CD4-positive, alpha-beta T cell treated with Interleukin-4 for 4 hours (primary cell): ENCODE measurements at regions not wholly inside any gene's neighbourhood (a gene's known extent, or its start where the extent isn't known, plus 50 kb on each side); places are given as distances from the start of the nearest gene placed in this dataset.
A peak's percentile ranks its signal among the peaks of the same experiment; 100 is the strongest.
"Not testable (repeated sequence)": the region's sequence is repeated elsewhere in the genome, so short reads cannot be mapped to it uniquely, and the experiment has no call there.

Experiments used
- DNase-seq: peaks from one replicate; pipeline ENCODE4 v3.0.0-alpha.2; 2020

DNA sequence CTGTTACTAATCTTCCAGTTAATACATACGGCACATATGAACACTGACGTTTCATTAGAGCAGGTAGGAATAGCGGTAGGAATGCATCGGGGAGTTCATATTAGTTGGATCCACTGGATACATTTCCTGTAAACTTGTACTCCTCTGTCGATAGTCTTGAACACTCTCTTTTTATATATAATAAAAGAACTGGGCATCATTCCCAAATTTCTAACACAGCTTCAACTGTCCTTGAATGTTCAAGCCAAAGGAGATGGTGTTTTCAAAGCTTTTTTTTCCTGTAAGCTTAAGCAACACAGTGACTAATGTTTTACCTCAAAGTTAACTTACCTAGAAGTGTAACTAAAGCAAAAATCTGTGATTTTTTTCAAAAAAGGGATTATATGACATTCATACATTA lies 195.3 kb downstream of the UTRN start:
- DNase-seq: no peak

GRCh38 chr6:144481527-144481926 lies 196.4 kb downstream of the UTRN start:
- DNase-seq: no peak

- DNase-seq: peak; percentile 68
These were observed 197.0 kb downstream of the UTRN start for GRCh38 chr6:144482142-144482541.

DNA sequence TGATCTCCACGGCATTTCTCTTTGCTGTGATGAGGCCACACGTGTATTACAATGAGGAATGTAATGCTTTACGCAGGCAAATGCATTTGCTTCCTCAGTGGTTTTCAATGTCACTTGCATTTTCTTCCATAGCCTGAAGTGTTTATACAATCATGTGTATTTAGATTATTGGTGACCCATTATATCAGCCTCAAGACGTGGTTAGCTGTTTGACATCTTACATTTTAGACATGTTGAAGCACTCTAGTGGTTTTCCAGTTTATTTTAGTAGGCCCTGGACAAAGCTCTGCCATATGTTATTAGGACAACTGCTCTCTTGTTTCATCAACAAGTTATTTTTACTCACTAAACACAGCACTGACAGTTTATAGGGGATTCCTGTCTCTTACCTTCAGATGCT lies 200.4 kb downstream of the UTRN start:
- DNase-seq: no peak

DNA sequence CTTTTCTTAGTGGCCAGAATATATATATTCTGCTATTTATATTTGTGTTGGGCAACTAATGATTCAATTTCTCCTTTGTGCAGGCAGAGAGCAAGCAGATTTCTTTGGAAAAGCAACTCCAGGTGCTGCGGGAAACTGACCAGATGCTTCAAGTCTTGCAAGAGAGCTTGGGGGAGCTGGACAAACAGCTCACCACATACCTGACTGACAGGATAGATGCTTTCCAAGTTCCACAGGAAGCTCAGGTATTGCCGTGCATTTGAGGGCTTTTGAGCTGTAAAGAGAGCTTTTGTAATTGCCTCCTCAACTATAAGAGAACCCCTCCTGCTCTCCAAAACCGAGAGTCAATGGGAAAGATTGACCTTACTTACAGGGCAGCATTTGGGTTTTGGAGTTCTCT lies 203.5 kb downstream of the UTRN start:
- no peak for DNase-seq

DNA sequence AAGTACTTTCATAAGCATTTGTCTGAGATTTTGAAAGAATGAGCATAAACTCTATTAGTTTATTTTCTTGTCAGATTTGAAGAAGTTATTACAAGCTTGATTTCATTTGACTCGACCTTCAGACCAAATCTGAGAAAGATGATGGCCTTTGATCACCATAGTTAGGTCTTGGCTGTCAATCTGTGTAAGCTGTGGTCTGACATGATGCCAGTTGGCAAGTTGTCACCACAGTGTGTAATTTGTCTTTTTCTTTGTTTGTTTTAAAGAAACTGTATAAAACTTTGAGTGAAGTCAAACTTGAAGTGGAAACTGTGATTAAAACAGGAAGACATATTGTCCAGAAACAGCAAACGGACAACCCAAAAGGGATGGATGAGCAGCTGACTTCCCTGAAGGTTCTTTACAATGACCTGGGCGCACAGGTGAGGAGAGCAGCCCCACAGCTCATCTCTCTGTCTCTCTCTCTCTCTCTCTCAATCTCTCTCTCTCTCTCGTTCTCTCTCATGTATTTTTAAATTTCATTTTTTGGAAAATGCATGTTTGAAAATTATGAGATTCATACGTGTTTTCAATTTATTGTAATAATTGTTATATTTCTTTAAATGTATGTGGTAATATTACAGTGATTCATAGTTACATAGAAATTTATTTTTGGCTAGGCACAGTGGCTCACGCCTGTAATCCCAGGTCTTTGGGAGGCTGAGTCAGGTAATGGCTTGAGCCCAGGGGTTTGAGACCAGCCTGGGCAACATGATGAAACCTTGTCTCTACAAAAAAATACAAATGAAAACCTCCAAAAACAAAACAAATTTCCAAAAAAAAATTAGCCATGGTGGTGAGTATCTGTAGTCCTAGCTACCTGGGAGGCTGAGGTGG lies 208.1 kb downstream of the UTRN start:
- no peak for DNase-seq

GRCh38 chr6:144495076-144495475 lies 209.9 kb downstream of the UTRN start:
- DNase-seq: not testable (repeated sequence)

- DNase-seq: no peak
These were observed 212.5 kb downstream of the UTRN start for GRCh38 chr6:144497650-144498049.

DNA sequence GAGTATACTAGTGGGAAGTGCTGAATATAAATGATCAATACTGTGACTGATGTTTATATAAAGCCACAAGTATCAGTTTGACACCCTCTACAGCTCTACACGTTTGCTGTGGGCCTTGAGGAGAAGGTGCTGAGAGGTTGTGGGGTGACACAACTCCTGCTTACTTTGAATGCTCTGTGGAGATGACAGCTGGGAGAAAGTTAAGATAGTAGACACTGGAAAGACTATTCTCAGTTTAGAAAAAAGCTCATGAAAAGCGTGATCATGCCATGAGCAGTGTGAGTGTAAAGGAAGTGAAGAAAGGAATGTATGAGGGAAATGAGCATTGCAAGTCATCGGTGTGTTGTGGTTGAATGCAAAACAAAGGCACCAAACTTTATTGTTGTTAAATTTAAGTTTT lies 215.8 kb downstream of the UTRN start:
- no peak for DNase-seq

- DNase-seq: not testable (repeated sequence)
These were observed 220.1 kb downstream of the UTRN start for GRCh38 chr6:144505214-144505613.

- not testable (repeated sequence) for DNase-seq
These were observed 220.9 kb downstream of the UTRN start for GRCh38 chr6:144506051-144506450.

DNA sequence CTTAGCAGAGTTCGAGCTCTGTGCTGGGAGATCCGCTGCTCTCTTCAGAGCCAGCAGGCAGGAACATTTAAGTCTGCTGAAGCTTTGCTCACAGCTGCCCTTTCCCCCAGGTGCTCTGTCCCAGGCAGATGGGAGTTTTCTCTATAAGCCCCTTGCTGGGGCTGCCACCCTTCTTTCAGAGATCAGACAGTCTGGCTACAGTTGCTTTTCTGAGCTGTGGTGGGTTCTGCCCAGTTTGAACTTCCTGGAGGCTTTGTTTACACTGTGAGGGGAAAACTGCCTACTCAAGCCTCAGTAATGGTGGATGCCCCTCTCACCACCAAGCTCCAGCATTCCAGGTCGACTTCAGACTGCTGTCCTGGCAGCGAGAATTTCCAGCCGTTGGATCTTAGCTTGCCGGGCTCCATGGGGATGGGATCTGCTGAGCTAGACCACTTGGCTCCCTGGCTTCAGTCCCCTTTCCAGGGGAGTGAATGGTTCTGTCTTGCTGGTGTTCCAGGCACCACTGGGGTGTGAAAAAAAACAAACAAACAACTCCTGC lies 222.7 kb downstream of the UTRN start:
- not testable (repeated sequence) for DNase-seq

GRCh38 chr6:144510859-144511258 lies 225.7 kb downstream of the UTRN start:
- DNase-seq: no peak

DNA sequence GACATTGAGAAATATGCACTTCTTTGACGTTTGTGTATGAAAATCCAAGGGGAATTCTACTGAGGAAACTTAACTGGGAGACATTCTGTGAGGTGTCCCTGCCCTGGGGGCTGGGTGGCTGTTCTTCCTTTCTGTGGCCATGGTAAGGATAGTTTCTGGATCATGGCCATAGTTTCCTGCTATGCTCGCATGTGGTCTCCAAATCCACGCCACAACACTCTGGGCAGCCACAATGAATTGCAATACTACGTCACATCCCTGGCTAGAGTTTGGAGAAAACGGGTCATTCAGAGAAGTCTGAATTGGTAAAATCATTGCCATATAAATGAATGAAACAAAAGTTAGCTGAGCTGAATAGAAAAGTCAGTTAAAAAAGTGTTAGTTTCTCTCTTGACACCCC lies 230.6 kb downstream of the UTRN start:
- DNase-seq: no peak

DNA sequence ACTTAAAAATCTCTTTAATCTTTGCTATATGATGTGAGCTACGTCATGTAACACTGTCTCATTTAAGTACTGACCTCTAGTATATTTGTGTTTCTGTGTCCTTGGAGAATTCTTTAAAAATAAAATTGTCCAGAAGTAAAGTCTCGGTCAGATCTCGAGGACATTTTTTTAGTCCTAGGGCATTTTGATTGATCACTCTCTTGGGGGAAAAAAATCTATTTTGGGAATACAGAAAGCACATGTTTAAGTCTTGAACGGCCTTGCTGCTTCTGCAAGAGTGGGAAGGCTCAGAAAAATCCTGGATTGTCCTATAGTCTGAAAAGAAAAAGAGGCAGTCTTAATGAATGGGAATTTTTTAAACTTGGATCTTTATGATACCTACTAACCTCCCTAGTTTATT lies 234.3 kb downstream of the UTRN start:
- no peak for DNase-seq

GRCh38 chr6:144528743-144529425 lies 243.7 kb downstream of the UTRN start:
- DNase-seq: no peak

GRCh38 chr6:144530118-144530517 lies 245.0 kb downstream of the UTRN start:
- DNase-seq: no peak

DNA sequence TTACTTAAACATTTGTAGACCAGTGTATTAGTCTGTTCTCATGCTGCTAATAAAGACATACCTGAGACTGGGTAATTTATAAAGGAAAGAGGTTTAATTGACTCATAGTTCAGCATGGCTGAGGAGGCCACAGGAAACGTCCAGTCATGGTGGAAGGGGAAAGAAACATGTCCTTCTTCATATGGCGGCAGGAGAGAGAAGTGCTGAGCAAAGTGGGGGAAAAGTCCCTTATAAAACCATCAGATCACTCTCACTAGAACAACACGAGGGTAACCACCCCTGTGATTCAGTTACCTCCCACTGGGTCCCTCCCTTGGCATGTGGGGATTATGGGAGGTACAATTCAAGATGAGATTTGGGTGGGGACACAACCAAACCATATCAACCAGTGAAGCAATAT lies 247.1 kb downstream of the UTRN start:
- DNase-seq: not testable (repeated sequence)

GRCh38 chr6:144534180-144534579 lies 249.0 kb downstream of the UTRN start:
- DNase-seq: no peak

- no peak for DNase-seq
These were observed 250.5 kb downstream of the UTRN start for GRCh38 chr6:144535630-144536029.

- no peak for DNase-seq
These were observed 250.9 kb downstream of the UTRN start for GRCh38 chr6:144536079-144536478.

- DNase-seq: no peak
These were observed 258.1 kb downstream of the UTRN start for GRCh38 chr6:144543006-144543871.

- no peak for DNase-seq
These were observed 259.2 kb downstream of the UTRN start for GRCh38 chr6:144544266-144544830.
